GM12865 (cell line): ENCODE measurements at regions not wholly inside any gene's neighbourhood (a gene's known extent, or its start where the extent isn't known, plus 50 kb on each side); places are given as distances from the start of the nearest gene placed in this dataset.

Source experiments
- DNase-seq: peaks from one replicate; pipeline ENCODE4 v3.0.0; 2010; ENCODE audit warnings: low read depth
- H3K4me3 ChIP-seq: 2 replicates; pipeline ENCODE4 v1.5.1; 2011; ENCODE audit warnings: mild to moderate bottlenecking, low read depth, low read length, control low read depth
- CTCF ChIP-seq: IDR thresholded peaks from 2 replicates; pipeline ENCODE4 v1.5.1; 2011; ENCODE audit warnings: low read length, control low read depth, low read depth, inconsistent platforms; ENCODE audit not compliant: insufficient read depth; ENCODE audit errors: missing control alignments

- H3K4me3 ChIP-seq, result no peak overlapping the region
- DNase-seq, result no peak
- TF ChIP-seq CTCF, result no peak
These were observed 263.5 kb upstream of the BCHE start for GRCh38 chr3:166100730-166101129.

- no peak overlapping the region for H3K4me3 ChIP-seq
- TF ChIP-seq CTCF, result no peak
- DNase-seq, result no peak
These were observed 252.4 kb upstream of the BCHE start for GRCh38 chr3:166089575-166089974.

GRCh38 chr3:166085164-166085856, 248.1 kb upstream of the BCHE start:
- no peak for DNase-seq
- TF ChIP-seq CTCF, result no peak
- no peak overlapping the region for H3K4me3 ChIP-seq

DNA sequence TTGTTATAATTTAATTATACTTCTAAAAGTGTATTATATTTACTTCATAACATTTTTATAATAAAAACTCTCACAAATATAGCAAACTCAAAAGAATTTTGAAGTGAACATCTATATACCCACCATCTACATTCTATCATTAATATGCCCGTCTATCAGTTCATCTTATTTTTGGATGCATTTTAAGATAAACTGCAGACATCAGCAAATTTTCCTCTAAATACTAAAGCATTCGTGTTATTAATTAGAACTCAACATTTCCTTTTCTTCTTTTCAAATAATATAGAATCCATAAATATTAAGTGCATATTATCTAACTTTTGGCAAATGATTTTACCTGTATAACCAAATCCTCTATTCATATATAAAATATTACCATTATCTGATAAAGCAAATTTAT, 242.9 kb upstream of the BCHE start:
- DNase-seq, result no peak
- H3K4me3 ChIP-seq, result no peak overlapping the region
- no peak for TF ChIP-seq CTCF

DNA sequence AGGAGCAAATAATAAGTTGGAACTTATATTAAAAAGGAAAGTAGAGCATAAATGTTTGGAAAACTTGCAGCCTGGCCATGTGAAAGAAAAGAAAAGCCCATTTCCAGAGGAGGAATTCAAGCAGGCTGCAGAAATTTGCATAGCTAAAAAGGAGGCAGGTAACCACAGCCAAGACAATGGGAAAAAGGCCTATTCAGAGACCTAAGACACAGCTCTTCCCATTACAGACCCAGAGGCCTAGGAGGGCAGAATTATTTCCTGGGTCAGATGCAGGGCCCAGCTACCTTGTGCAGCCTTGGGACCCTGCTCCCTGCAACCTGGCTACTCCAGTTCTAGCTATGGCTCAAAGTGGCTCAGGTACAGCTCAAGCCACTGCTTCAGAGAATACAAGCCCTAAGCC, 234.6 kb upstream of the BCHE start:
- H3K4me3 ChIP-seq, result no peak overlapping the region
- no peak for DNase-seq
- no peak for TF ChIP-seq CTCF

DNA sequence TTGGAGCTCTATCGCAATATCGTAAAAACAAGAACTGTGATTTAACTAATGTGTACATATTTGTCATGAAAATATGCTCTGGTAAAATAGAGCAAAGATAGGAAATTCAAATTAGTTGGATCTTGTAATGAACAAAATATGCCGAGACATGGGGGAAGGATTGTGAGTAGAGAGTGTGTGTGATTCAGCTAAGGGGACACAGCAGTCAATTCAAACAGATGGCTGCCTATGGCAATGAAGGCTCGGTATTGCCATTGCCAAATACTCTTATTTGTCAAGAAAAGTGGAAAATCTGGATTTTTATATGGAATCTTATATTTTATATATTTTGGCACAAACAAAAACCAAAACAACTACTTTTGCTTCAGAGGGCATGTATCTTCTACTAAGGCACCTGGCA, 227.3 kb upstream of the BCHE start:
- no peak overlapping the region for H3K4me3 ChIP-seq
- TF ChIP-seq CTCF, result no peak
- DNase-seq, result no peak

DNA sequence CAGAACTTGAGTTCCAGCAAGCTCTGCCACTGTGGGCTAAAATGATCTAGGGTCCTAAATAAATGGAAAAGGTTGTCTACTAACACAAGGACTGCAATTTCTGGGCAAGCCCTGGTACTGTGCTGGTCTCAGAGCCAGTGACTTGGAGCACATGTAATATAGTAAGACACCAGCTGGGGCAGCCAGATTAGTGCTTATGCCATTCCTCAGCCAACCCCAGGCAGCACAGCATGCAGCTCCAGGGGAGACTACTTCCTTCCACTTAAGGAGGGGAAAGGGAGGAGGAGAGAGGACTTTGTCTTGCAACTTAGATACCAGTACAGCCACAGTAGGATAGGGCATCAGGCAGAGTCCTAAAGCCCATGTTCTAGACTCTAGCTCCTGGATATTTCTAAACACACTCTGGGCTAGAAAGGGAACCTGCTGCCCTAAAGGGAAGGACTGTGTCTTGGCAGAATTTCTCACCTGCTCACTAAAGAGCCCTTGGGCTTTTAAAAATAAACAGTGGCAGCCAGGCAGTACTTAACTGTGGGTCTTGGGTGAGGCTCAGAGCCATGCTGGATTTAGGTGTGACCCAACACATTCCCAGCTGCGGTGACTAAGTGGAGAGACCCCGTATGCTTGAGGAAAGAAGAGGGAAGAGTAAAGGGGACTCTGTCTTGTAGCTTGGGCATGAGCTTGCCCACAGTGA, 223.7 kb upstream of the BCHE start:
- TF ChIP-seq CTCF, result no peak
- no peak for DNase-seq
- no peak overlapping the region for H3K4me3 ChIP-seq
